Osteoblast (primary cell): ENCODE measurements at regions not wholly inside any gene's neighbourhood (a gene's known extent, or its start where the extent isn't known, plus 50 kb on each side); places are given as distances from the start of the nearest gene placed in this dataset.
"Not testable (repeated sequence)": the region's sequence is repeated elsewhere in the genome, so short reads cannot be mapped to it uniquely, and the experiment has no call there.

ENCODE experiments used
- DNase-seq: peaks from one replicate; pipeline ENCODE4 v3.0.0; 2011; ENCODE audit warnings: low spot score, mixed read lengths; ENCODE audit not compliant: insufficient read length; ENCODE audit errors: missing footprints
- H2AFZ ChIP-seq: 2 replicates; pipeline ENCODE4 v1.6.0; 2011; ENCODE audit warnings: mild to moderate bottlenecking, low read length
- H3K27ac ChIP-seq: 2 replicates; pipeline ENCODE4 v1.5.1; 2011; ENCODE audit warnings: mild to moderate bottlenecking, low read depth, low read length, moderate library complexity
- H3K27me3 ChIP-seq: 2 replicates; pipeline ENCODE4 v1.6.0; 2012; ENCODE audit warnings: mild to moderate bottlenecking, control low read depth, inconsistent platforms, low read length, moderate library complexity; ENCODE audit not compliant: insufficient read depth
- H3K36me3 ChIP-seq: 2 replicates; pipeline ENCODE4 v1.5.1; 2011; ENCODE audit warnings: mild to moderate bottlenecking, low read length, control low read depth, moderate library complexity; ENCODE audit not compliant: insufficient read depth
- H3K4me1 ChIP-seq: 2 replicates; pipeline ENCODE4 v1.5.1; 2011; ENCODE audit warnings: mild to moderate bottlenecking, low read length, control low read depth, moderate library complexity; ENCODE audit not compliant: insufficient read depth
- H3K4me2 ChIP-seq: 2 replicates; pipeline ENCODE4 v1.6.0; 2011; ENCODE audit warnings: mild to moderate bottlenecking, low read length; ENCODE audit not compliant: insufficient read depth
- H3K4me3 ChIP-seq: fragments of 200-600 bp; sonication (generic); 3 replicates; pipeline ENCODE4 v1.5.1; 2012; ENCODE audit warnings: mild to moderate bottlenecking, low read length, inconsistent platforms; ENCODE audit not compliant: insufficient read depth
- H3K79me2 ChIP-seq: 2 replicates; pipeline ENCODE4 v1.6.0; 2012; ENCODE audit warnings: mild to moderate bottlenecking, low read length, control low read depth, inconsistent platforms; ENCODE audit not compliant: insufficient read depth
- H3K9me3 ChIP-seq: 2 replicates; pipeline ENCODE4 v1.5.1; 2011; ENCODE audit warnings: low read depth, low read length, control low read depth
- H4K20me1 ChIP-seq: 2 replicates; pipeline ENCODE4 v1.6.0; 2012; ENCODE audit warnings: mild to moderate bottlenecking, low read length, control low read depth; ENCODE audit not compliant: insufficient read depth
- TF ChIP-seq, protein P1 (sequence below): IDR thresholded peaks from 2 replicates; pipeline ENCODE4 v1.5.1; 2011; ENCODE audit warnings: mild to moderate bottlenecking, low read depth, low read length, moderate library complexity; ENCODE audit errors: extremely low read depth

- H3K27ac ChIP-seq: no peak overlapping the region
- DNase-seq: no peak
- no peak overlapping the region for H3K4me2 ChIP-seq
- TF ChIP-seq, protein P1, sequence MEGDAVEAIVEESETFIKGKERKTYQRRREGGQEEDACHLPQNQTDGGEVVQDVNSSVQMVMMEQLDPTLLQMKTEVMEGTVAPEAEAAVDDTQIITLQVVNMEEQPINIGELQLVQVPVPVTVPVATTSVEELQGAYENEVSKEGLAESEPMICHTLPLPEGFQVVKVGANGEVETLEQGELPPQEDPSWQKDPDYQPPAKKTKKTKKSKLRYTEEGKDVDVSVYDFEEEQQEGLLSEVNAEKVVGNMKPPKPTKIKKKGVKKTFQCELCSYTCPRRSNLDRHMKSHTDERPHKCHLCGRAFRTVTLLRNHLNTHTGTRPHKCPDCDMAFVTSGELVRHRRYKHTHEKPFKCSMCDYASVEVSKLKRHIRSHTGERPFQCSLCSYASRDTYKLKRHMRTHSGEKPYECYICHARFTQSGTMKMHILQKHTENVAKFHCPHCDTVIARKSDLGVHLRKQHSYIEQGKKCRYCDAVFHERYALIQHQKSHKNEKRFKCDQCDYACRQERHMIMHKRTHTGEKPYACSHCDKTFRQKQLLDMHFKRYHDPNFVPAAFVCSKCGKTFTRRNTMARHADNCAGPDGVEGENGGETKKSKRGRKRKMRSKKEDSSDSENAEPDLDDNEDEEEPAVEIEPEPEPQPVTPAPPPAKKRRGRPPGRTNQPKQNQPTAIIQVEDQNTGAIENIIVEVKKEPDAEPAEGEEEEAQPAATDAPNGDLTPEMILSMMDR: no peak
- no peaks in the 10 kb centered on the region for H3K36me3 ChIP-seq
- H4K20me1 ChIP-seq: no peaks in the 10 kb centered on the region
- peaks cover 10% of the 10 kb centered on the region for H3K27me3 ChIP-seq
- H3K9me3 ChIP-seq: peaks cover 2% of the 10 kb centered on the region
- no peak overlapping the region for H2AFZ ChIP-seq
- peaks cover 6% of the 10 kb centered on the region for H3K4me1 ChIP-seq
- no peaks in the 10 kb centered on the region for H3K79me2 ChIP-seq
- H3K4me3 ChIP-seq: no peak overlapping the region
These were observed 252.1 kb downstream of the RPLP1 start for GRCh38 chr15:69704700-69705099.

DNA sequence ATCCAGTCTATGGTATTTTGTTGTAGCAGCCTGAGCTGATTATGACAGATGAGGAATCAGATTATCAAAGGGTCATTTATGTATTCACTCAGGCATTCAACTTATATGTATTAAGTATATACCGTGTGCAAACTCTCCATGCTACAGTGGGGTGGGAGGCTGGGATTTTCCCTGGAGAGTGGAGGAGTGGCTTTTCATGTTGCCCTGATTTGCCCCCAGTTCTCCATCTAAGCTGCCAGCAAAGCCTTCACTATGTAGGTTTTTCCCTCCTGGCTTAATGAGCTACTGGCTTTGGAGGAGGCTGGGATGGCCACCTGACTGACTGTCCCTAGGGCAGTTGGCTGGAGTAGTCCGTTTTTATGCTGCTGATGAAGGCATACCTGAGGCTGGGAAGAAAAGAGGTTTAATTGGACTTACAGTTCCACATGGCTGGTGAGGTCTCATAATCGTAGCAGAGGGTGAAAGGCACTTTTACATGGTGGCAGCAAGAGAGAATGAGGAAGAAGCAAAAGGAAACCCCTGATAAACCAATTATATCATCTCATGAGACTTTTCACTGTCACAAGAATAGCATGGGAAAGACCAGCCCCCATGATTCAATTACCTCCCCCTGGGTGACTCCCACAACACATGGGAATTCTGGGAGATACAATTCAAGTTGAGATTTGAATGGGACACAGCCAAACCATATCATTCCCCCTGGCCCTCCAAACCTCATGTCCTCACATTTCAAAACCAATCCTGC is 253.9 kb downstream of the RPLP1 start:
- TF ChIP-seq, protein P1: no peak
- no peak overlapping the region for H2AFZ ChIP-seq
- H3K27me3 ChIP-seq: peaks cover 8% of the 10 kb centered on the region
- no peaks in the 10 kb centered on the region for H4K20me1 ChIP-seq
- H3K27ac ChIP-seq: no peak overlapping the region
- H3K36me3 ChIP-seq: no peaks in the 10 kb centered on the region
- no peak overlapping the region for H3K4me3 ChIP-seq
- DNase-seq: no peak
- H3K79me2 ChIP-seq: no peaks in the 10 kb centered on the region
- H3K4me2 ChIP-seq: no peak overlapping the region
- H3K4me1 ChIP-seq: peaks cover 6% of the 10 kb centered on the region
- H3K9me3 ChIP-seq: peaks cover 2% of the 10 kb centered on the region

DNA sequence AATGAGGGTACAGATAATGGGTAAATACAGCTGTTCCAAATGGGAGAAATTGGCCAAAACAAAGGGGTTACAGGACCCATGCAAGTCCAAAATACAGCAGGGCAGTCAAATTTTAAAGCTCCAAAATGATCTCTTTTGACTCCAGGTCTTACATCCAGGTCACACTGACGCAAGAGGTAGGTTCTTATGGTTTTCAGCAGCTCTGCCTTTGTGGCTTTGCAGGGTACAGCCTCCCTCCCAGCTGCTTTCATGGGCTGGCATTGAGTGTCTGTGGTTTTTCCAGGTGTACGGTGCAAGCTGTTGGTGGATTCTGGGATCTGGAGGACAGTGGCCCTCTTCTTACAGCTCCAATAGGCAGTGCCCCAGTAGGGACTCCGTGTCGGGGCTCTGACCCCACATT is 254.6 kb downstream of the RPLP1 start:
- H3K4me2 ChIP-seq: not testable (repeated sequence)

DNA sequence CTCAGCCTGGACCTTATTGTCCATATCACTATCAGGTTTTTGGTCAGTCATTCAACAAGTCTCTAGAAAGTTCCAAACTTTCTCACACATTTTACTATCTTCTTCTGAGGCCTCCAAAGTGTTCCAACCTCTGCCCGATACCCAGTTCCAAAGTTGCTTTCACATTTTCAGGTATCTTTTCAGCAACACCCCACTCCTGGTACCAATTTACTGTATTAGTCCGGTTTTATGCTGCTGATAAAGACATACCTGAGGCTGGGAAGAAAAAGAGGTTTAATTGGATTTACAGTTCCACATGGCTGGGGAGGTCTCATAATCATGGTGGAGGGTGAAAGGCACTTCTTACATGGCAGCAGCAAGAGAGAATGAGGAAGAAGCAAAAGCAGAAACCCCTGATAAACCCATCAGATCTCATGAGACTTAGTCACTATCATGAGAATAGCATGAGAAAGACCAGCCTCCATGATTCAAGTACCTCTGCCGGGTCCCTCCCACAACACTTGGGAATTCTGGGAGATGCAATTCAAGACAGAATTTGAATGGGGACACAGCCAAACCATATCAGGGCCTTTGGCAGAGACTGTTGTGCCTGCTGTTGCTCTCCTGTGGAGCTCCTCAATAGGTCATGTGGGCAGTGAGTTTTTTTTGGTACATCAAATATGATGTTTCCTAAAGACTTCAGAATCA is 256.0 kb downstream of the RPLP1 start:
- not testable (repeated sequence) for DNase-seq

More for the DNA sequence above, 254.6 kb downstream of the RPLP1 start:
- H3K4me3 ChIP-seq, H3K4me1 ChIP-seq, H3K79me2 ChIP-seq, DNase-seq, H3K27ac ChIP-seq, H3K9me3 ChIP-seq, H3K36me3 ChIP-seq, H2AFZ ChIP-seq, H3K27me3 ChIP-seq, H4K20me1 ChIP-seq: not testable (repeated sequence)

DNA sequence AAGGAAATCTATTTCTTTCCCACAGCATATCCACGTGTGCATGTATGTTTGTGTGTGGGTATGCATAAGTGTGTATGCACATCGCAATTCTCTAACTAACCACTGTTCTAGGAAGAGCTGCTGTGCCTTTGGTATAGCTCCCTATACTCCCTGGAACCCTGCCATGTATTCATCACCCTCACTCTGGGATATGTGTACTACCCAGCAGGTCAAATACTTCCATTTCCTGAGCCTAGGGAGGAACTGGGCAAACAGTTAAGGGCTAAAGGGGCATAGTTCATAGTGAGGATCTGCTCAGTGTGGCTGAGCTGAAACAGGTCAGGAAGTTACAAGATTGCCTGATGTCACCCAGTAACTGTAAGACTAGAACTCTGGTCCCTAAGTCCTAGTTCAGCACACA is 260.4 kb downstream of the RPLP1 start:
- Histone ChIP-seq H2AFZ (no peak overlapping the region), H3K79me2 (no peaks in the 10 kb centered on the region), H3K4me2 (no peak overlapping the region), H3K27me3 (peaks cover 28% of the 10 kb centered on the region), H3K9me3 (peaks cover 2% of the 10 kb centered on the region), H4K20me1 (no peaks in the 10 kb centered on the region), H3K4me3 (no peak overlapping the region), H3K4me1 (no peaks in the 10 kb centered on the region), H3K27ac (no peak overlapping the region), H3K36me3 (no peaks in the 10 kb centered on the region)
- no peak for DNase-seq
- TF ChIP-seq, protein P1: no peak

More for the DNA sequence above, 256.0 kb downstream of the RPLP1 start:
- not testable (repeated sequence) for H3K27ac ChIP-seq, H3K79me2 ChIP-seq, H4K20me1 ChIP-seq, H3K36me3 ChIP-seq, H3K4me3 ChIP-seq, H3K4me2 ChIP-seq, H2AFZ ChIP-seq, H3K9me3 ChIP-seq, H3K4me1 ChIP-seq
- peaks cover 20% of the 10 kb centered on the region for H3K27me3 ChIP-seq
